NB4 (cell line): ENCODE measurements at regions not wholly inside any gene's neighbourhood (a gene's known extent, or its start where the extent isn't known, plus 50 kb on each side); places are given as distances from the start of the nearest gene placed in this dataset.

Experiments
- DNase-seq: peaks from one replicate; pipeline ENCODE4 v3.0.0; 2010; ENCODE audit warnings: low read depth
- H3K4me3 ChIP-seq: one replicate; pipeline ENCODE4 v1.5.1; 2011; ENCODE audit warnings: mild to moderate bottlenecking, low read depth, low read length, moderate library complexity
- CTCF ChIP-seq: IDR thresholded peaks from one replicate; pipeline ENCODE4 v1.5.1; 2012; ENCODE audit warnings: low read depth, low read length
- MAX ChIP-seq: IDR thresholded peaks from 2 replicates; pipeline ENCODE4 v1.6.1; 2011; ENCODE audit warnings: low read depth, low read length
- MYC ChIP-seq: IDR thresholded peaks from 2 replicates; pipeline ENCODE4 v1.6.1; 2011; ENCODE audit warnings: low read depth, low read length
- POLR2A ChIP-seq: IDR thresholded peaks from 2 replicates; pipeline ENCODE4 v1.6.1; 2011; ENCODE audit warnings: mild to moderate bottlenecking; ENCODE audit not compliant: insufficient read length; ENCODE audit errors: extremely low read depth

- no peak for DNase-seq
- H3K4me3 ChIP-seq, result no peak overlapping the region
- TF ChIP-seq MYC (no peak), MAX (no peak), CTCF (no peak), POLR2A (no peak)
Observed at GRCh38 chr6:68049562-68049961, 585.5 kb upstream of the ADGRB3 start.

GRCh38 chr6:68046756-68047155 is 588.3 kb upstream of the ADGRB3 start:
- H3K4me3 ChIP-seq, result no peak overlapping the region
- TF ChIP-seq MYC (no peak), MAX (no peak), POLR2A (no peak)
- DNase-seq, result no peak

- no peak for DNase-seq
- no peak overlapping the region for H3K4me3 ChIP-seq
- no peak for TF ChIP-seq MYC
- TF ChIP-seq MAX, result no peak
- TF ChIP-seq CTCF, result no peak
- no peak for TF ChIP-seq POLR2A
Observed at GRCh38 chr6:68046302-68046701, 588.8 kb upstream of the ADGRB3 start.

- no peak for TF ChIP-seq CTCF
- TF ChIP-seq POLR2A, result no peak
- no peak for TF ChIP-seq MAX
- no peak for TF ChIP-seq MYC
- DNase-seq, result no peak
- no peak overlapping the region for H3K4me3 ChIP-seq
Observed at GRCh38 chr6:68045193-68045592, 589.9 kb upstream of the ADGRB3 start.

GRCh38 chr6:68044264-68044663 is 590.8 kb upstream of the ADGRB3 start:
- no peak for TF ChIP-seq CTCF
- TF ChIP-seq MYC, result no peak
- no peak for TF ChIP-seq POLR2A
- TF ChIP-seq MAX, result no peak
- DNase-seq, result no peak
- no peak overlapping the region for H3K4me3 ChIP-seq

- TF ChIP-seq CTCF (no peak), MYC (no peak), POLR2A (no peak), MAX (no peak)
- no peak for DNase-seq
Observed at GRCh38 chr6:68043122-68043398, 592.0 kb upstream of the ADGRB3 start.

More at GRCh38 chr6:68043122-68043398, 592.0 kb upstream of the ADGRB3 start:
- H3K4me3 ChIP-seq, result no peak overlapping the region
